Stomach (tissue), 8 donors: ENCODE measurements at regions not wholly inside any gene's neighbourhood (a gene's known extent, or its start where the extent isn't known, plus 50 kb on each side); places are given as distances from the start of the nearest gene placed in this dataset.

ENCODE experiments used
- DNase-seq, 2 donors: peaks; one replicate each; pipeline versions ENCODE4 v3.0.0 to v3.0.0-alpha.2; 2013 to 2019
- H3K27ac ChIP-seq, 5 donors: fragments of 200-600 bp in 4 of 5; sonication (generic) in 4 of 5; one replicate each; pipeline ENCODE4 v1.5.1; 2013 to 2019; ENCODE audit warnings: mild to moderate bottlenecking in 1 of 5, moderate library complexity in 1 of 5
- H3K27me3 ChIP-seq, 3 donors: fragments of 200-600 bp; sonication (generic); one replicate each; pipeline ENCODE4 v1.5.1; 2017 to 2019; ENCODE audit warnings: mixed run types in 1 of 3
- H3K36me3 ChIP-seq, 4 donors: fragments of 200-600 bp; sonication (generic); 1 replicate in 3 of 4; 2 replicates in 1 of 4; pipeline ENCODE4 v1.5.1; 2016 to 2019
- H3K4me1 ChIP-seq, 4 donors: fragments of 200-600 bp; sonication (generic); one replicate each; pipeline ENCODE4 v1.5.1; 2016 to 2019
- H3K4me3 ChIP-seq, 4 donors: fragments of 200-600 bp; sonication (generic) in 3 of 4; one replicate each; pipeline ENCODE4 v1.5.1; 2016 to 2019; ENCODE audit warnings: mild to moderate bottlenecking in 1 of 4
- H3K9me3 ChIP-seq, 4 donors: fragments of 200-600 bp; sonication (generic); one replicate each; pipeline ENCODE4 v1.5.1; 2016 to 2019
- CTCF ChIP-seq, 7 experiments: fragments of 450-650 bp in 4 of 7; fragments of 200-600 bp in 3 of 7; sonication (generic) in 3 of 7; IDR thresholded peaks; one replicate each; pipeline ENCODE4 v1.5.1; 2016 to 2019; ENCODE audit warnings: antibody characterized with exemption in 7 of 7, control low read depth in 2 of 7, mild to moderate bottlenecking in 1 of 7
- EP300 ChIP-seq: sonication (generic); formaldehyde crosslinking; IDR thresholded peaks from one replicate; pipeline ENCODE4 v1.6.1; 2017; ENCODE audit warnings: antibody characterized with exemption
- POLR2A ChIP-seq, 4 donors: fragments of 450-650 bp; IDR thresholded peaks; one replicate each; pipeline ENCODE4 v1.6.1; 2016; ENCODE audit warnings: antibody characterized with exemption in 4 of 4, control low read depth in 2 of 4, mild to moderate bottlenecking in 1 of 4, moderate library complexity in 1 of 4
- POLR2AphosphoS5 ChIP-seq, 3 donors: sonication (generic); formaldehyde crosslinking; IDR thresholded peaks; one replicate each; pipeline ENCODE4 v1.6.1; 2016; ENCODE audit warnings: antibody characterized with exemption in 3 of 3
- WGBS, 5 donors: extraction: QIAGEN DNeasy Blood & Tissue Kit in 3 of 5; methylation state at CpG; one replicate each; pipeline versions ENCODE4 v1.1.5 to v1.1.7; 2013 to 2018; 5-methylcytosine and 5-hydroxymethylcytosine counted together
- intact Hi-C: fragments of 100-400 bp; cut with DNase I; formaldehyde crosslinking; loops from one replicate; pipeline ENCODE4 v1.15.1; 2023; ENCODE audit warnings: low total_unique reads
- donor health status: healthy with polysubstance abuse.
- donor health status: Bipolar disorder and iron deficiency.
- donor health status: healthy.

GRCh38 chr9:124102363-124102762, 90.8 kb downstream of the LHX2 start:
- no peak overlapping the region for H3K27ac ChIP-seq
- no peak overlapping the region for H3K4me3 ChIP-seq
- H3K27me3 ChIP-seq = peaks cover 0 to 56% (median 7%) of the 10 kb centered on the region in 3 donors
- no peak for TF ChIP-seq POLR2A (IDR thresholded peaks at IDR 0.05)
- no peak for TF ChIP-seq POLR2AphosphoS5 (IDR thresholded peaks at IDR 0.05)
- no peak for TF ChIP-seq CTCF (IDR thresholded peaks at IDR 0.05)
- TF ChIP-seq EP300 = no peak
- no peaks in the 10 kb centered on the region for H3K36me3 ChIP-seq
- H3K4me1 ChIP-seq = no peaks in the 10 kb centered on the region
- H3K9me3 ChIP-seq = no peaks in the 10 kb centered on the region
- intact Hi-C loops = no loop called here
- 32 to 47% (median 42%) methylated on average over 3 of the region's 3 CpGs for WGBS, 5 donors
- DNase-seq = no peak

GRCh38 chr9:124105266-124105665, 93.7 kb downstream of the LHX2 start:
- Histone ChIP-seq H3K27ac (no peak overlapping the region), H3K9me3 (no peaks in the 10 kb centered on the region), H3K4me3 (no peak overlapping the region), H3K4me1 (no peaks in the 10 kb centered on the region), H3K36me3 (no peaks in the 10 kb centered on the region), H3K27me3 (peaks cover 0 to 45% (median 0%) of the 10 kb centered on the region in 3 donors)
- no peak for DNase-seq
- 70 to 76% (median 73%) methylated on average over 3 of the region's 3 CpGs for WGBS, 5 donors
- no peak for TF ChIP-seq POLR2A (IDR thresholded peaks at IDR 0.05)
- TF ChIP-seq EP300 = no peak
- TF ChIP-seq CTCF (IDR thresholded peaks at IDR 0.05) = no peak
- TF ChIP-seq POLR2AphosphoS5 (IDR thresholded peaks at IDR 0.05) = no peak
- intact Hi-C loops = no loop called here

- TF ChIP-seq POLR2A (IDR thresholded peaks at IDR 0.05) (no peak), POLR2AphosphoS5 (IDR thresholded peaks at IDR 0.05) (no peak), CTCF (IDR thresholded peaks at IDR 0.05) (no peak), EP300 (no peak)
- 75 to 82% (median 79%) methylated on average over 6 of the region's 6 CpGs for WGBS, 5 donors
- no peak for DNase-seq
- no peak overlapping the region for H3K4me3 ChIP-seq
- H3K27me3 ChIP-seq = peaks cover 0 to 40% (median 0%) of the 10 kb centered on the region in 3 donors
- intact Hi-C loops = no loop called here
- no peak overlapping the region for H3K27ac ChIP-seq
- H3K4me1 ChIP-seq = no peaks in the 10 kb centered on the region
- no peaks in the 10 kb centered on the region for H3K36me3 ChIP-seq
- no peaks in the 10 kb centered on the region for H3K9me3 ChIP-seq
Observed at GRCh38 chr9:124108216-124108615, 96.6 kb downstream of the LHX2 start.

GRCh38 chr9:124110307-124110915, 98.8 kb downstream of the LHX2 start:
- WGBS, 5 donors = 37 to 44% (median 41%) methylated on average over 16 of the region's 16 CpGs
- H3K27me3 ChIP-seq = peaks cover 0 to 47% (median 0%) of the 10 kb centered on the region in 3 donors

More at GRCh38 chr9:124110307-124110915, 98.8 kb downstream of the LHX2 start:
- no peak overlapping the region for H3K4me3 ChIP-seq
- no peaks in the 10 kb centered on the region for H3K36me3 ChIP-seq
- no peak overlapping the region for H3K27ac ChIP-seq
- DNase-seq = peak; percentile 55 to 88
- intact Hi-C loops = no loop called here
- TF ChIP-seq POLR2A (IDR thresholded peaks at IDR 0.05) (no peak), CTCF (IDR thresholded peaks at IDR 0.05) (no peak), POLR2AphosphoS5 (IDR thresholded peaks at IDR 0.05) (no peak), EP300 (no peak)
- no peaks in the 10 kb centered on the region for H3K9me3 ChIP-seq
- no peaks in the 10 kb centered on the region for H3K4me1 ChIP-seq
